CD4-positive, alpha-beta T cell (primary cell): ENCODE measurements at regions not wholly inside any gene's neighbourhood (a gene's known extent, or its start where the extent isn't known, plus 50 kb on each side); places are given as distances from the start of the nearest gene placed in this dataset.

Experiments
- ATAC-seq: fragments of 200-7000 bp; cut with Tn5 transposase; one replicate; pipeline ENCODE4 v1.10.0; 2022; ENCODE audit warnings: mild to moderate bottlenecking; ENCODE audit not compliant: poor library complexity
- CTCF ChIA-PET: fragments of 350-600 bp; sonication (Branson Sonifier 250); formaldehyde crosslinking; loops from one replicate; lab custom pipeline; 2021; ENCODE audit warnings: antibody characterized with exemption, inconsistent platforms; lab: Charles Lee
- POLR2A ChIA-PET: fragments of 350-600 bp; sonication (Branson Sonifier 250); formaldehyde crosslinking; loops from one replicate; lab custom pipeline; 2021; ENCODE audit warnings: antibody characterized with exemption, inconsistent platforms; lab: Charles Lee
- DNase-seq, 14 experiments: peaks; one replicate each; pipeline ENCODE4 v3.0.0-alpha.2; 2013 to 2020; ENCODE audit warnings: mixed read lengths in 2 of 14
- H3K27ac ChIP-seq, 2 donors: one replicate each; pipeline versions ENCODE4 v1.5.1 to v1.7.0; 2013; ENCODE audit warnings: low read length in 2 of 2, low read depth in 1 of 2, mild to moderate bottlenecking in 1 of 2
- H3K27me3 ChIP-seq, 2 experiments: 1 replicate in 1 of 2; 2 replicates in 1 of 2; pipeline versions ENCODE4 v1.6.1 to v1.7.0; 2013; ENCODE audit warnings: low read length in 2 of 2, control low read depth in 1 of 2, mild to moderate bottlenecking in 1 of 2, moderate library complexity in 1 of 2; ENCODE audit not compliant: insufficient read depth in 2 of 2, control insufficient read depth in 1 of 2
- H3K36me3 ChIP-seq: one replicate; pipeline ENCODE4 v1.6.1; 2013; ENCODE audit warnings: low read length, control low read depth; ENCODE audit not compliant: insufficient read depth
- H3K4me1 ChIP-seq: one replicate; pipeline ENCODE4 v1.6.1; 2013; ENCODE audit warnings: low read length, control low read depth; ENCODE audit not compliant: insufficient read depth
- H3K4me3 ChIP-seq: one replicate; pipeline ENCODE4 v1.5.1; 2013; ENCODE audit warnings: mild to moderate bottlenecking, low read length, moderate library complexity
- H3K9me3 ChIP-seq, 2 experiments: 1 replicate in 1 of 2; 2 replicates in 1 of 2; pipeline versions ENCODE4 v1.6.1 to v1.7.0; 2013; ENCODE audit warnings: low read length in 2 of 2, mild to moderate bottlenecking in 2 of 2, control low read depth in 1 of 2, moderate library complexity in 1 of 2; ENCODE audit not compliant: control insufficient read depth in 1 of 2, insufficient read depth in 1 of 2
- H3K27ac Mint-ChIP-seq: one replicate; pipeline ENCODE4 v1.8.0; 2020; ENCODE audit warnings: mixed read lengths
- H3K27me3 Mint-ChIP-seq: one replicate; pipeline ENCODE4 v1.8.0; 2021; ENCODE audit warnings: mixed read lengths
- H3K36me3 Mint-ChIP-seq: one replicate; pipeline ENCODE4 v1.8.0; 2021; ENCODE audit warnings: low read depth, mixed read lengths
- H3K4me1 Mint-ChIP-seq: one replicate; pipeline ENCODE4 v1.8.0; 2021; ENCODE audit warnings: low read depth, mixed read lengths
- H3K4me3 Mint-ChIP-seq: one replicate; pipeline ENCODE4 v1.8.0; 2020; ENCODE audit warnings: mild to moderate bottlenecking, mixed read lengths
- H3K9me3 Mint-ChIP-seq: one replicate; pipeline ENCODE4 v1.8.0; 2020; ENCODE audit warnings: mixed read lengths
- intact Hi-C, 2 experiments: fragments of 100-400 bp; cut with DNase I in 1 of 2; cut with micrococcal nuclease in 1 of 2; formaldehyde crosslinking; loops; one replicate each; pipeline versions ENCODE4 v1.15.1 to v1.9.0; 2023 to 2025; cut with DNase I, micrococcal nuclease
- TF ChIP-seq, protein P1 (sequence below): fragments of 200-600 bp; IDR thresholded peaks from one replicate; pipeline ENCODE4 v1.8.0; 2022; ENCODE audit warnings: antibody characterized with exemption, mild to moderate bottlenecking

- POLR2A ChIA-PET = no interaction called here
- Mint-ChIP-seq H3K27ac (no peak overlapping the region), H3K27me3 (peaks cover 14% of the 10 kb centered on the region), H3K9me3 (no peaks in the 10 kb centered on the region), H3K4me1 (peaks cover 24% of the 10 kb centered on the region), H3K36me3 (no peaks in the 10 kb centered on the region), H3K4me3 (no peak overlapping the region)
- CTCF ChIA-PET = no interaction called here
- peaks cover 5 to 6% of the 10 kb centered on the region in 2 experiments for H3K27me3 ChIP-seq
- H3K36me3 ChIP-seq = no peaks in the 10 kb centered on the region
- ATAC-seq (no peak), DNase-seq (no peak)
- intact Hi-C loops = no loop called here
- TF ChIP-seq, protein P1, sequence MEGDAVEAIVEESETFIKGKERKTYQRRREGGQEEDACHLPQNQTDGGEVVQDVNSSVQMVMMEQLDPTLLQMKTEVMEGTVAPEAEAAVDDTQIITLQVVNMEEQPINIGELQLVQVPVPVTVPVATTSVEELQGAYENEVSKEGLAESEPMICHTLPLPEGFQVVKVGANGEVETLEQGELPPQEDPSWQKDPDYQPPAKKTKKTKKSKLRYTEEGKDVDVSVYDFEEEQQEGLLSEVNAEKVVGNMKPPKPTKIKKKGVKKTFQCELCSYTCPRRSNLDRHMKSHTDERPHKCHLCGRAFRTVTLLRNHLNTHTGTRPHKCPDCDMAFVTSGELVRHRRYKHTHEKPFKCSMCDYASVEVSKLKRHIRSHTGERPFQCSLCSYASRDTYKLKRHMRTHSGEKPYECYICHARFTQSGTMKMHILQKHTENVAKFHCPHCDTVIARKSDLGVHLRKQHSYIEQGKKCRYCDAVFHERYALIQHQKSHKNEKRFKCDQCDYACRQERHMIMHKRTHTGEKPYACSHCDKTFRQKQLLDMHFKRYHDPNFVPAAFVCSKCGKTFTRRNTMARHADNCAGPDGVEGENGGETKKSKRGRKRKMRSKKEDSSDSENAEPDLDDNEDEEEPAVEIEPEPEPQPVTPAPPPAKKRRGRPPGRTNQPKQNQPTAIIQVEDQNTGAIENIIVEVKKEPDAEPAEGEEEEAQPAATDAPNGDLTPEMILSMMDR = no peak
- peaks cover 12% of the 10 kb centered on the region for H3K4me1 ChIP-seq
- H3K4me3 ChIP-seq = no peak overlapping the region
- H3K9me3 ChIP-seq = no peaks in the 10 kb centered on the region
- no peak overlapping the region for H3K27ac ChIP-seq
Observed at GRCh38 chr1:31502253-31502652, 74.1 kb upstream of the TINAGL1 start.

DNA sequence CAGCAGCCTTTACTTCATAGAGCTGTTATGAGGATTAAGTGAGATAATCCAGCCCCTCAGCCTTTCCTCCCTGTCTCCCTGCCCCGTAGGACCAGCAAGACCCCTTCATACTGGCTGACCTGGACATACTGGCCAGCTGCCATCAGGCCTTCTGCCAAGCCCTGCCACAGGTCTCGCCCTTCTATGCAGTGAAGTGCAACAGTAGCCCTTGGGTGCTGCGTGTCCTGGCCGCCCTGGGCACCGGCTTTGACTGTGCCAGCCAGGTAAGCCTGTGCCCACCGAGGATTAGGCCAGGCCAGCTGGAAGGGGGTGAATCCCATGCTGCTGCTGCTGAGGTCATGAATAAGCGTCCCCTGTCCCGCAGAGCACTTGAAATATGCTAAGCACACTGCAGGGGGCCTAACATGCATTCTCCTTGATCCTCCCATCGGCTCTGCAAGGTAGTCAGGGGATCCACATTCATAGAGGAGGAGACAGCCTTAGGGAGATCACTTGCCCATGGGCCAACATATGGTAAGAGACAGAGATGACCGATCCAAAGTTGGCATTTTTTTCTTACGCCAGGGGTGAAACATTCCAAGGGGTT, 73.3 kb upstream of the TINAGL1 start:
- ChIA-PET POLR2A (no interaction called here), CTCF (no interaction called here)
- peaks cover 24% of the 10 kb centered on the region for H3K4me1 Mint-ChIP-seq
- H3K36me3 Mint-ChIP-seq = no peaks in the 10 kb centered on the region
- H3K27me3 Mint-ChIP-seq = peaks cover 14% of the 10 kb centered on the region
- DNase-seq (no peak), ATAC-seq (no peak)
- intact Hi-C loops = no loop called here
- peaks cover 5 to 6% of the 10 kb centered on the region in 2 experiments for H3K27me3 ChIP-seq
- H3K27ac ChIP-seq = no peak overlapping the region
- no peak overlapping the region for H3K27ac Mint-ChIP-seq
- H3K4me3 ChIP-seq = no peak overlapping the region
- no peaks in the 10 kb centered on the region for H3K9me3 ChIP-seq
- no peak overlapping the region for H3K4me3 Mint-ChIP-seq
- no peaks in the 10 kb centered on the region for H3K36me3 ChIP-seq
- TF ChIP-seq, protein P1 = no peak
- H3K9me3 Mint-ChIP-seq = no peaks in the 10 kb centered on the region
- peaks cover 12% of the 10 kb centered on the region for H3K4me1 ChIP-seq

DNA sequence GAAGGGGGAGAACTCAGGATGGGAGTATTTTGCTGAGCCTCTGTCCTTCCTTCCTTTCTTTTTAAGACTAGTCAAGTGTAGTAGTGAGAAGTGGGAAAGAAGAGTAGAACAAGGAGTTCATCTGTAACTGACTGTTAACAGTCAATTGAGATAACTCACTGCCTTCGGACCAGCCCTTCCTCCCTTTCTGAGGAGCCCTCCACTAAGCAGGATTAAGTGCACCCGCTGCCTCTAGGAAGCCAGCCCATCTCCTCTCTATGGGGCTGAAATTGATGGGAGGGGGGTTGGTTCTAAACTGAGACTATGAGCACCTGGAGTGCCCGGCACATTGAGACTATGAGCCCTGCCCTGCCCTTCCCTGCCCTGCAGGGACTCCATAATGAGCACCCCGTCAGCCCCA, 72.7 kb upstream of the TINAGL1 start:
- H3K4me1 Mint-ChIP-seq = peaks cover 27% of the 10 kb centered on the region
- H3K4me1 ChIP-seq = peaks cover 12% of the 10 kb centered on the region
- H3K27me3 ChIP-seq = peaks cover 5 to 6% of the 10 kb centered on the region in 2 experiments
- no peaks in the 10 kb centered on the region for H3K9me3 Mint-ChIP-seq
- intact Hi-C loops = no loop called here
- H3K27me3 Mint-ChIP-seq = peaks cover 14% of the 10 kb centered on the region
- no peak overlapping the region for H3K27ac ChIP-seq
- H3K4me3 Mint-ChIP-seq = no peak overlapping the region
- DNase-seq (no peak), ATAC-seq (no peak)
- ChIA-PET CTCF (no interaction called here), POLR2A (no interaction called here)
- no peaks in the 10 kb centered on the region for H3K36me3 Mint-ChIP-seq
- no peak overlapping the region for H3K27ac Mint-ChIP-seq
- H3K36me3 ChIP-seq = no peaks in the 10 kb centered on the region
- TF ChIP-seq, protein P1 = no peak
- H3K9me3 ChIP-seq = no peaks in the 10 kb centered on the region
- H3K4me3 ChIP-seq = no peak overlapping the region
